ENCODE measurements at regions not wholly inside any gene's neighbourhood (a gene's known extent, or its start where the extent isn't known, plus 50 kb on each side); places are given as distances from the start of the nearest gene placed in this dataset.

GRCh38 chr1:198927129-198927528 is 288.3 kb downstream of the PTPRC start:
- Histone ChIP-seq H3K27ac (no peak overlapping the region), H3K4me1 (no peaks in the 10 kb centered on the region), H3K9me3 (no peaks in the 10 kb centered on the region), H3K27me3 (no peaks in the 10 kb centered on the region), H3K4me3 (no peak overlapping the region), H3K36me3 (no peaks in the 10 kb centered on the region)
- DNase-seq: no peak
- 78 to 82% methylated on average over 3 of the region's 3 CpGs for WGBS, 2 donors
- no peak for TF ChIP-seq POLR2A (IDR thresholded peaks at IDR 0.05)
- TF ChIP-seq CTCF (IDR thresholded peaks at IDR 0.05): no peak
- intact Hi-C loops (cut with DNase I): no loop called here

- WGBS, 2 donors: 48 to 54% methylated on average over 4 of the region's 4 CpGs
- intact Hi-C loops (cut with DNase I): no loop called here
- H3K27ac ChIP-seq: no peak overlapping the region
- no peaks in the 10 kb centered on the region for H3K4me1 ChIP-seq
- peak overlapping the region in 1 of 4 donors; percentile 5 for H3K4me3 ChIP-seq
- no peaks in the 10 kb centered on the region for H3K9me3 ChIP-seq
- H3K36me3 ChIP-seq: no peaks in the 10 kb centered on the region
- DNase-seq: no peak
- TF ChIP-seq CTCF (IDR thresholded peaks at IDR 0.05) (no peak), POLR2A (IDR thresholded peaks at IDR 0.05) (no peak)
- no peaks in the 10 kb centered on the region for H3K27me3 ChIP-seq
Observed at GRCh38 chr1:198929111-198929604, 290.3 kb downstream of the PTPRC start.

- peak overlapping the region in 1 of 4 donors; percentile 37 for H3K4me3 ChIP-seq
- no peaks in the 10 kb centered on the region for H3K9me3 ChIP-seq
- H3K36me3 ChIP-seq: no peaks in the 10 kb centered on the region
- intact Hi-C loops (cut with DNase I): no loop called here
- peak in 1 of 4 donors; percentile 32 for TF ChIP-seq POLR2A (IDR thresholded peaks at IDR 0.05)
- TF ChIP-seq CTCF (IDR thresholded peaks at IDR 0.05): no peak
- no peak for DNase-seq
- WGBS, 2 donors: 53 to 54% methylated on average over 9 of the region's 9 CpGs
- H3K4me1 ChIP-seq: no peaks in the 10 kb centered on the region
- H3K27ac ChIP-seq: peak overlapping the region in 3 of 4 donors; percentile 27 to 69 (median 42)
- no peaks in the 10 kb centered on the region for H3K27me3 ChIP-seq
Observed at GRCh38 chr1:198929961-198930599, 291.2 kb downstream of the PTPRC start.

- DNase-seq: no peak
- no peaks in the 10 kb centered on the region for H3K9me3 ChIP-seq
- H3K4me1 ChIP-seq: no peaks in the 10 kb centered on the region
- intact Hi-C loops (cut with DNase I): no loop called here
- H3K27ac ChIP-seq: peak overlapping the region in 1 of 4 donors; percentile 13
- H3K27me3 ChIP-seq: no peaks in the 10 kb centered on the region
- H3K4me3 ChIP-seq: peak overlapping the region in 1 of 4 donors; percentile 5
- TF ChIP-seq POLR2A (IDR thresholded peaks at IDR 0.05): no peak
- no peak for TF ChIP-seq CTCF (IDR thresholded peaks at IDR 0.05)
- 38 to 51% methylated on average over 6 of the region's 6 CpGs for WGBS, 2 donors
- H3K36me3 ChIP-seq: no peaks in the 10 kb centered on the region
Observed at GRCh38 chr1:198932351-198932991, 293.6 kb downstream of the PTPRC start.

- DNase-seq: no peak
- H3K27ac ChIP-seq: peak overlapping the region in 3 of 4 donors; percentile 62 to 75 (median 71)
- H3K4me1 ChIP-seq: no peaks in the 10 kb centered on the region
- intact Hi-C loops (cut with DNase I): no loop called here
- H3K4me3 ChIP-seq: peak overlapping the region in 1 of 4 donors; percentile 68
- TF ChIP-seq CTCF (IDR thresholded peaks at IDR 0.05) (no peak), POLR2A (IDR thresholded peaks at IDR 0.05) (no peak)
- H3K36me3 ChIP-seq: no peaks in the 10 kb centered on the region
- no peaks in the 10 kb centered on the region for H3K9me3 ChIP-seq
- H3K27me3 ChIP-seq: no peaks in the 10 kb centered on the region
- WGBS, 2 donors: 61 to 65% methylated on average over 5 of the region's 5 CpGs
Observed at GRCh38 chr1:198933515-198934222, 294.8 kb downstream of the PTPRC start.
